Osteoblast (primary cell): ENCODE measurements at regions not wholly inside any gene's neighbourhood (a gene's known extent, or its start where the extent isn't known, plus 50 kb on each side); places are given as distances from the start of the nearest gene placed in this dataset.

Experiments
- DNase-seq: peaks from one replicate; pipeline ENCODE4 v3.0.0; 2011; ENCODE audit warnings: low spot score, mixed read lengths; ENCODE audit not compliant: insufficient read length; ENCODE audit errors: missing footprints
- H2AFZ ChIP-seq: 2 replicates; pipeline ENCODE4 v1.6.0; 2011; ENCODE audit warnings: mild to moderate bottlenecking, low read length
- H3K27ac ChIP-seq: 2 replicates; pipeline ENCODE4 v1.5.1; 2011; ENCODE audit warnings: mild to moderate bottlenecking, low read depth, low read length, moderate library complexity
- H3K27me3 ChIP-seq: 2 replicates; pipeline ENCODE4 v1.6.0; 2012; ENCODE audit warnings: mild to moderate bottlenecking, control low read depth, inconsistent platforms, low read length, moderate library complexity; ENCODE audit not compliant: insufficient read depth
- H3K36me3 ChIP-seq: 2 replicates; pipeline ENCODE4 v1.5.1; 2011; ENCODE audit warnings: mild to moderate bottlenecking, low read length, control low read depth, moderate library complexity; ENCODE audit not compliant: insufficient read depth
- H3K4me1 ChIP-seq: 2 replicates; pipeline ENCODE4 v1.5.1; 2011; ENCODE audit warnings: mild to moderate bottlenecking, low read length, control low read depth, moderate library complexity; ENCODE audit not compliant: insufficient read depth
- H3K4me2 ChIP-seq: 2 replicates; pipeline ENCODE4 v1.6.0; 2011; ENCODE audit warnings: mild to moderate bottlenecking, low read length; ENCODE audit not compliant: insufficient read depth
- H3K4me3 ChIP-seq: fragments of 200-600 bp; sonication (generic); 3 replicates; pipeline ENCODE4 v1.5.1; 2012; ENCODE audit warnings: mild to moderate bottlenecking, low read length, inconsistent platforms; ENCODE audit not compliant: insufficient read depth
- H3K79me2 ChIP-seq: 2 replicates; pipeline ENCODE4 v1.6.0; 2012; ENCODE audit warnings: mild to moderate bottlenecking, low read length, control low read depth, inconsistent platforms; ENCODE audit not compliant: insufficient read depth
- H3K9me3 ChIP-seq: 2 replicates; pipeline ENCODE4 v1.5.1; 2011; ENCODE audit warnings: low read depth, low read length, control low read depth
- H4K20me1 ChIP-seq: 2 replicates; pipeline ENCODE4 v1.6.0; 2012; ENCODE audit warnings: mild to moderate bottlenecking, low read length, control low read depth; ENCODE audit not compliant: insufficient read depth
- TF ChIP-seq, protein P1 (sequence below): IDR thresholded peaks from 2 replicates; pipeline ENCODE4 v1.5.1; 2011; ENCODE audit warnings: mild to moderate bottlenecking, low read depth, low read length, moderate library complexity; ENCODE audit errors: extremely low read depth

DNA sequence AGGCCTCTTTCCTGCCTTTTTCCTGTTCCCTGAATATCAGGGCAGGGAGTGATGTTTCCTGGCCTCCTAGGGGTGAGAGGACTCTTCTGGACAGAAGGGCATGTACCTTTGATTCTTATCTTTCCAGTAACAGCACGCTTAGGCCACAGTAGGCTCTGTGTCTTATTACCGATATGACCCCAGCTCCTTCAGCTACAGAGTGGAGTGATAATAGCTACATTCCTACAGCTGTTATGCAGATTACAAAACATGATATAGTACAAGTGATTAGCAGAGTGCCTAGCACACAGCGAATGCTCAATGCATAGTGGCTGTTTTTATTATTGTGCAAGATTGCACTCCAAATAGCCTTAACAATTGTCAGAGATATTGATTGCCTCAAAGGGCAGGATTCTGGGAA, 574.2 kb downstream of the CCSER2 start:
- Histone ChIP-seq H3K36me3 (no peaks in the 10 kb centered on the region), H3K9me3 (no peaks in the 10 kb centered on the region), H4K20me1 (no peaks in the 10 kb centered on the region), H2AFZ (no peak overlapping the region), H3K4me3 (no peak overlapping the region), H3K27ac (no peak overlapping the region), H3K27me3 (no peaks in the 10 kb centered on the region), H3K4me1 (no peaks in the 10 kb centered on the region), H3K79me2 (no peaks in the 10 kb centered on the region), H3K4me2 (no peak overlapping the region)
- no peak for DNase-seq
- TF ChIP-seq, protein P1, sequence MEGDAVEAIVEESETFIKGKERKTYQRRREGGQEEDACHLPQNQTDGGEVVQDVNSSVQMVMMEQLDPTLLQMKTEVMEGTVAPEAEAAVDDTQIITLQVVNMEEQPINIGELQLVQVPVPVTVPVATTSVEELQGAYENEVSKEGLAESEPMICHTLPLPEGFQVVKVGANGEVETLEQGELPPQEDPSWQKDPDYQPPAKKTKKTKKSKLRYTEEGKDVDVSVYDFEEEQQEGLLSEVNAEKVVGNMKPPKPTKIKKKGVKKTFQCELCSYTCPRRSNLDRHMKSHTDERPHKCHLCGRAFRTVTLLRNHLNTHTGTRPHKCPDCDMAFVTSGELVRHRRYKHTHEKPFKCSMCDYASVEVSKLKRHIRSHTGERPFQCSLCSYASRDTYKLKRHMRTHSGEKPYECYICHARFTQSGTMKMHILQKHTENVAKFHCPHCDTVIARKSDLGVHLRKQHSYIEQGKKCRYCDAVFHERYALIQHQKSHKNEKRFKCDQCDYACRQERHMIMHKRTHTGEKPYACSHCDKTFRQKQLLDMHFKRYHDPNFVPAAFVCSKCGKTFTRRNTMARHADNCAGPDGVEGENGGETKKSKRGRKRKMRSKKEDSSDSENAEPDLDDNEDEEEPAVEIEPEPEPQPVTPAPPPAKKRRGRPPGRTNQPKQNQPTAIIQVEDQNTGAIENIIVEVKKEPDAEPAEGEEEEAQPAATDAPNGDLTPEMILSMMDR: no peak

DNA sequence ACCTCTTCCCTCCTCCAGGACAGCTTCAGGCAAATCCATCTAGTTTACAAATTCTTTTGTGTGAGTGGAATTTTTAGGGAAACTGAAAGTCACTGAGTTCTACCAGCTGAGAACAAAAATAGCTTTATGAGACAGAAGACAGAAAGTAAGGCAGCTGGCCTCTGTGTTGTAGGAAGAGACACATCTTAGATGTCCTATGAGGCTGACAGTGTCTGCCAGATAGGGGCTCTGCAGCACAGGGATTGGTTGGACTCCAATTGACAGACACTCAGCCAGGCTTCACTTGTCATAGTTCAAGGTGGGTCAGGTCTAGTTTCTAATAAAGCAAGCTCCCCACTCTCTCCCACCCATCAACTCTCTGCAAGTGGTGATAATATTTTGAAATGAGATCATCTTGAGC, 574.9 kb downstream of the CCSER2 start:
- Histone ChIP-seq H3K79me2 (no peaks in the 10 kb centered on the region), H4K20me1 (no peaks in the 10 kb centered on the region), H2AFZ (no peak overlapping the region), H3K27ac (no peak overlapping the region), H3K36me3 (no peaks in the 10 kb centered on the region), H3K27me3 (no peaks in the 10 kb centered on the region), H3K9me3 (no peaks in the 10 kb centered on the region), H3K4me1 (no peaks in the 10 kb centered on the region), H3K4me2 (no peak overlapping the region), H3K4me3 (no peak overlapping the region)
- TF ChIP-seq, protein P1: no peak
- DNase-seq: no peak

DNA sequence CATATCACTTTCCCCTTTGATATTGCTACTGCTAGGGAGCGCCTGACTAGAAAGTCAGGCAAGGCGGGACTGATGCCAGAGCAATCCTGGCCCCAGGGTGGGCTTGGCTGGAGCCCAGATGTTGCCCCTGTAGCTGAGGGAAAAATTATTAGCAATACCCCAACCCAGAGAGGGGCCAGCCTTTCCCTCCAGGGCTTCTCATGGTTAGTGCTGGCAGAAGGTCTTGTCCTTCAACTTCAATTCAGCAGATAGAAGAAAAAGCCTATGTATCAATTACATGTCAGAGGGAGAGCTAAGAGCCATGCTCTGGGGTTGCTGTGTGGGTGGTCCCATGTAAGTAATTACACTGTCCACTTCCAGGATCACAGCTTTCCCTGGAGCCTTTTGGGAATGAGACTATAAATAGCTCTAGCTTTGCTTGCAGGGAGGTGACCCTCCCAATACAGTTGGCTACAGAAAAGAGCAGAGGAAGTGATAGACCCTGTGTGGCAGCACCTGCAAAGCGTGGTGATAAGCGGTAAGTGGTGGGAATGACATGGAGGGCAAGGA, 579.1 kb downstream of the CCSER2 start:
- Histone ChIP-seq H2AFZ (no peak overlapping the region), H3K4me3 (no peak overlapping the region), H4K20me1 (no peaks in the 10 kb centered on the region), H3K27ac (no peak overlapping the region), H3K79me2 (no peaks in the 10 kb centered on the region), H3K4me2 (no peak overlapping the region), H3K36me3 (no peaks in the 10 kb centered on the region), H3K27me3 (no peaks in the 10 kb centered on the region), H3K4me1 (no peaks in the 10 kb centered on the region), H3K9me3 (no peaks in the 10 kb centered on the region)
- no peak for DNase-seq
- TF ChIP-seq, protein P1: no peak

DNA sequence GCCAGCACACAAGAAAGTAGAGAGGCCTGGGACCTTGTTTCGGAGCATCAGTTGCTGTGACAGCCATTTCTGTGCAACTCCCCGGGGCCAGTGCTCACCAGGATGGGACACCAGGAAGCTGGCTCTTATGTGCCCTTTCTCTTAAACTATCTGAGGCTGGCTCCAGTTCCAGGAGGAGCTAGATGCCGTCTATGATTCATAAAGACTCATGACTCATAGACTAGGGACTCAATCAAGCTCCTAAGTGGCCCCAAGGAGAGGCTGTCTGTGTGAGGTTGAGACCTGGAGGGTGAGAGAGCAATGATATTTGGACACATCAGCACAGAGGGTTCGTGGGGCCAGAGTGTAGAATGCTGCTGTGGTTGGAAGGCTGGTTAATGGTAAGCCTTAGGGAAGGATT, 580.1 kb downstream of the CCSER2 start:
- Histone ChIP-seq H3K4me1 (no peaks in the 10 kb centered on the region), H3K9me3 (no peaks in the 10 kb centered on the region), H3K36me3 (no peaks in the 10 kb centered on the region), H4K20me1 (no peaks in the 10 kb centered on the region), H3K4me3 (no peak overlapping the region), H2AFZ (no peak overlapping the region), H3K27me3 (no peaks in the 10 kb centered on the region), H3K27ac (no peak overlapping the region), H3K79me2 (no peaks in the 10 kb centered on the region), H3K4me2 (no peak overlapping the region)
- DNase-seq: no peak
- TF ChIP-seq, protein P1: no peak
